ENCODE measurements at regions not wholly inside any gene's neighbourhood (a gene's known extent, or its start where the extent isn't known, plus 50 kb on each side); places are given as distances from the start of the nearest gene placed in this dataset.

GRCh38 chr1:25111706-25112105 lies 120.6 kb downstream of the SYF2 start:
- POLR2A ChIA-PET: interaction anchor here (0.7 kb wide), 1 partner anchor 234 kb away, joined by 3 read pairs; no protein-coding TSS in a partner anchor
- CTCF ChIA-PET: no interaction called here
- Histone ChIP-seq H3K27me3 (ENCODE audit: control insufficient read depth, insufficient read depth, low read length) (peaks cover 25% of the 10 kb centered on the region), H3K27ac (ENCODE audit: low read depth, low read length) (no peak overlapping the region), H3K9me3 (ENCODE audit: control insufficient read depth, insufficient read depth, low read length) (peaks cover 6% of the 10 kb centered on the region; the same call in 1 of the 2 replicates), H3K4me3 (ENCODE audit: low read depth, low read length) (no peak overlapping the region)
- no peak for DNase-seq (ENCODE audit: low read depth, low spot score)
- TF ChIP-seq CTCF (IDR thresholded peaks at IDR 0.05; ENCODE audit: low read depth, low read length): no peak

GRCh38 chr1:25110485-25110884 lies 121.8 kb downstream of the SYF2 start:
- ChIA-PET CTCF (no interaction called here), POLR2A (no interaction called here)
- Histone ChIP-seq H3K27ac (ENCODE audit: low read depth, low read length) (no peak overlapping the region), H3K9me3 (ENCODE audit: control insufficient read depth, insufficient read depth, low read length) (peaks cover 6% of the 10 kb centered on the region; the same call in 1 of the 2 replicates), H3K4me3 (ENCODE audit: low read depth, low read length) (no peak overlapping the region), H3K27me3 (ENCODE audit: control insufficient read depth, insufficient read depth, low read length) (peaks cover 25% of the 10 kb centered on the region)
- DNase-seq (ENCODE audit: low read depth, low spot score): no peak
- no peak for TF ChIP-seq CTCF (IDR thresholded peaks at IDR 0.05; ENCODE audit: low read depth, low read length)

- CTCF ChIA-PET: no interaction called here
- TF ChIP-seq CTCF (IDR thresholded peaks at IDR 0.05; ENCODE audit: low read depth, low read length): no peak
- Histone ChIP-seq H3K27ac (ENCODE audit: low read depth, low read length) (no peak overlapping the region), H3K27me3 (ENCODE audit: control insufficient read depth, insufficient read depth, low read length) (peaks cover 22% of the 10 kb centered on the region), H3K4me3 (ENCODE audit: low read depth, low read length) (no peak overlapping the region), H3K9me3 (ENCODE audit: control insufficient read depth, insufficient read depth, low read length) (peaks cover 6% of the 10 kb centered on the region; the same call in 1 of the 2 replicates)
- DNase-seq (ENCODE audit: low read depth, low spot score): no peak
- POLR2A ChIA-PET: no interaction called here
Observed at GRCh38 chr1:25110036-25110435, 122.3 kb downstream of the SYF2 start.

GRCh38 chr1:25109531-25109951 lies 122.8 kb downstream of the SYF2 start:
- POLR2A ChIA-PET: no interaction called here

GRCh38 chr1:25107643-25108010 lies 124.7 kb downstream of the SYF2 start:
- H3K27ac ChIP-seq (ENCODE audit: low read depth, low read length): no peak overlapping the region
- DNase-seq (ENCODE audit: low read depth, low spot score): no peak

More at GRCh38 chr1:25109531-25109951, 122.8 kb downstream of the SYF2 start:
- H3K27ac ChIP-seq (ENCODE audit: low read depth, low read length): no peak overlapping the region
- CTCF ChIA-PET: no interaction called here
- H3K9me3 ChIP-seq (ENCODE audit: control insufficient read depth, insufficient read depth, low read length): peaks cover 6% of the 10 kb centered on the region; the same call in 1 of the 2 replicates
- H3K4me3 ChIP-seq (ENCODE audit: low read depth, low read length): no peak overlapping the region
- TF ChIP-seq CTCF (IDR thresholded peaks at IDR 0.05; ENCODE audit: low read depth, low read length): no peak
- H3K27me3 ChIP-seq (ENCODE audit: control insufficient read depth, insufficient read depth, low read length): peaks cover 23% of the 10 kb centered on the region
- DNase-seq (ENCODE audit: low read depth, low spot score): no peak

More at GRCh38 chr1:25107643-25108010, 124.7 kb downstream of the SYF2 start:
- CTCF ChIA-PET: no interaction called here
- no peak for TF ChIP-seq CTCF (IDR thresholded peaks at IDR 0.05; ENCODE audit: low read depth, low read length)
- POLR2A ChIA-PET: no interaction called here
- Histone ChIP-seq H3K27me3 (ENCODE audit: control insufficient read depth, insufficient read depth, low read length) (peaks cover 20% of the 10 kb centered on the region), H3K9me3 (ENCODE audit: control insufficient read depth, insufficient read depth, low read length) (peaks cover 6% of the 10 kb centered on the region; the same call in 1 of the 2 replicates), H3K4me3 (ENCODE audit: low read depth, low read length) (no peak overlapping the region)
